ENCODE measurements at regions not wholly inside any gene's neighbourhood (a gene's known extent, or its start where the extent isn't known, plus 50 kb on each side); places are given as distances from the start of the nearest gene placed in this dataset.

- no peak for TF ChIP-seq CTCF (IDR thresholded peaks at IDR 0.05)
- TF ChIP-seq EZH2 (IDR thresholded peaks at IDR 0.05; ENCODE audit: borderline replicate concordance, insufficient read depth, low read depth, low read length, poor library complexity, severe bottlenecking) = no peak
Observed at GRCh38 chr4:78691334-78691754, 84.8 kb upstream of the BMP2K start.

Data from B cell (primary cell).